Parathyroid adenoma (tissue), 2 donors: ENCODE measurements at regions not wholly inside any gene's neighbourhood (a gene's known extent, or its start where the extent isn't known, plus 50 kb on each side); places are given as distances from the start of the nearest gene placed in this dataset.

Experiments used
- H2AFZ ChIP-seq: fragments of 300-600 bp; sonication (generic); one replicate; pipeline ENCODE4 v1.7.0; 2017; ENCODE audit warnings: antibody characterized with exemption, mild to moderate bottlenecking
- H3K27ac ChIP-seq: fragments of 300-600 bp; sonication (generic); one replicate; pipeline ENCODE4 v1.7.0; 2017
- H3K27me3 ChIP-seq: fragments of 300-600 bp; sonication (generic); one replicate; pipeline ENCODE4 v1.7.0; 2017; ENCODE audit warnings: low read length; ENCODE audit not compliant: control insufficient read depth, insufficient read depth
- H3K36me3 ChIP-seq: fragments of 300-600 bp; sonication (generic); one replicate; pipeline ENCODE4 v1.7.0; 2017; ENCODE audit warnings: low read length; ENCODE audit not compliant: control insufficient read depth, insufficient read depth
- H3K4me1 ChIP-seq: fragments of 300-600 bp; sonication (generic); one replicate; pipeline ENCODE4 v1.7.0; 2017; ENCODE audit warnings: control low read depth
- H3K4me2 ChIP-seq: fragments of 300-600 bp; sonication (generic); one replicate; pipeline ENCODE4 v1.7.0; 2017; ENCODE audit warnings: low read length
- H3K4me3 ChIP-seq: fragments of 300-600 bp; sonication (generic); one replicate; pipeline ENCODE4 v1.7.0; 2017; ENCODE audit warnings: low read depth, low read length
- H3K79me2 ChIP-seq: fragments of 300-600 bp; sonication (generic); one replicate; pipeline ENCODE4 v1.7.0; 2017; ENCODE audit warnings: control low read depth
- H3K9ac ChIP-seq: fragments of 300-600 bp; sonication (generic); one replicate; pipeline ENCODE4 v1.7.0; 2017; ENCODE audit warnings: mild to moderate bottlenecking
- H3K9me3 ChIP-seq: fragments of 300-600 bp; sonication (generic); one replicate; pipeline ENCODE4 v1.7.0; 2017; ENCODE audit warnings: low read length; ENCODE audit not compliant: control insufficient read depth
- CTCF ChIP-seq: fragments of 300-600 bp; sonication (generic); IDR thresholded peaks from one replicate; pipeline ENCODE4 v1.7.0; 2017; ENCODE audit warnings: antibody characterized with exemption, mild to moderate bottlenecking
- donor health status: primary hyperparathyroidism.

- TF ChIP-seq CTCF, result no peak
- no peaks in the 10 kb centered on the region for H3K9me3 ChIP-seq
- H2AFZ ChIP-seq, result no peak overlapping the region
- H3K4me3 ChIP-seq, result no peak overlapping the region
- no peaks in the 10 kb centered on the region for H3K79me2 ChIP-seq
- no peak overlapping the region for H3K27ac ChIP-seq
- no peaks in the 10 kb centered on the region for H3K36me3 ChIP-seq
- no peaks in the 10 kb centered on the region for H3K27me3 ChIP-seq
- H3K4me1 ChIP-seq, result no peaks in the 10 kb centered on the region
- no peak overlapping the region for H3K4me2 ChIP-seq
- no peak overlapping the region for H3K9ac ChIP-seq
These were observed 136.0 kb upstream of the COL1A2 start for GRCh38 chr7:94258418-94259300.

DNA sequence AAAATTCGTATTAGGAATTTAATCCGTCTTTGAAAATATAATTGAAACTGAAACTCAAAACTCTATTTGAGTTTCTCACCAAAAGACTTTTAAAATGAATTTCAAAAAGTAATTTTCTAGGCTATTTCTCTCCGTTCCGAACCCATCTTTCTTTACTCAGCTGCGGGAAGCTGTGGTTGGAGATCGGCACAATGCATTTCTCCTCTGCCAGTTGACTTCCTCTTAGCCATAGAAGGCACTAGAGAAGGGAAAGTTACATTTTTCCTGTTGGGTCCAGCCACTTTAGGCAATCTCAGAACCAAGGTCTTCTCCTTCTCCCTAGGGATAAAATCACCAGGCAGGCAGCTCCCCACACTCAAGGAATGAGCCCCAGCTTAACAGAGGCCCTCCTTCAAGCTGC lies 133.6 kb upstream of the COL1A2 start:
- H3K9ac ChIP-seq, result no peak overlapping the region
- H3K4me1 ChIP-seq, result no peaks in the 10 kb centered on the region
- H3K36me3 ChIP-seq, result no peaks in the 10 kb centered on the region
- no peaks in the 10 kb centered on the region for H3K79me2 ChIP-seq
- H3K27me3 ChIP-seq, result no peaks in the 10 kb centered on the region
- H3K27ac ChIP-seq, result no peak overlapping the region
- H2AFZ ChIP-seq, result no peak overlapping the region
- H3K9me3 ChIP-seq, result no peaks in the 10 kb centered on the region
- no peak for TF ChIP-seq CTCF
- H3K4me2 ChIP-seq, result no peak overlapping the region
- H3K4me3 ChIP-seq, result no peak overlapping the region

- no peak overlapping the region for H3K4me3 ChIP-seq
- no peaks in the 10 kb centered on the region for H3K9me3 ChIP-seq
- no peaks in the 10 kb centered on the region for H3K36me3 ChIP-seq
- TF ChIP-seq CTCF, result no peak
- no peaks in the 10 kb centered on the region for H3K4me1 ChIP-seq
- H3K27me3 ChIP-seq, result no peaks in the 10 kb centered on the region
- H3K9ac ChIP-seq, result no peak overlapping the region
- H3K27ac ChIP-seq, result no peak overlapping the region
- H3K4me2 ChIP-seq, result no peak overlapping the region
- H2AFZ ChIP-seq, result no peak overlapping the region
- no peaks in the 10 kb centered on the region for H3K79me2 ChIP-seq
These were observed 129.9 kb upstream of the COL1A2 start for GRCh38 chr7:94264756-94265155.

GRCh38 chr7:94265456-94265855 lies 129.2 kb upstream of the COL1A2 start:
- TF ChIP-seq CTCF, result no peak
- H3K9me3 ChIP-seq, result no peaks in the 10 kb centered on the region
- no peak overlapping the region for H3K4me3 ChIP-seq
- no peaks in the 10 kb centered on the region for H3K79me2 ChIP-seq
- H3K4me1 ChIP-seq, result no peaks in the 10 kb centered on the region
- H3K4me2 ChIP-seq, result no peak overlapping the region
- H3K36me3 ChIP-seq, result no peaks in the 10 kb centered on the region
- H3K27ac ChIP-seq, result no peak overlapping the region
- H3K9ac ChIP-seq, result no peak overlapping the region
- H3K27me3 ChIP-seq, result no peaks in the 10 kb centered on the region
- H2AFZ ChIP-seq, result no peak overlapping the region

GRCh38 chr7:94266238-94266644 lies 128.5 kb upstream of the COL1A2 start:
- no peak overlapping the region for H3K4me3 ChIP-seq
- no peak overlapping the region for H3K4me2 ChIP-seq
- TF ChIP-seq CTCF, result no peak
- H3K27me3 ChIP-seq, result no peaks in the 10 kb centered on the region
- H3K79me2 ChIP-seq, result no peaks in the 10 kb centered on the region
- no peaks in the 10 kb centered on the region for H3K9me3 ChIP-seq
- no peaks in the 10 kb centered on the region for H3K4me1 ChIP-seq
- no peaks in the 10 kb centered on the region for H3K36me3 ChIP-seq
- no peak overlapping the region for H2AFZ ChIP-seq
- H3K27ac ChIP-seq, result no peak overlapping the region
- H3K9ac ChIP-seq, result no peak overlapping the region
